ENCODE measurements at regions not wholly inside any gene's neighbourhood (a gene's known extent, or its start where the extent isn't known, plus 50 kb on each side); places are given as distances from the start of the nearest gene placed in this dataset.
"Not testable (repeated sequence)": the region's sequence is repeated elsewhere in the genome, so short reads cannot be mapped to it uniquely, and the experiment has no call there.

GRCh38 chr7:106442476-106442875, 157.7 kb upstream of the NAMPT start:
- ATAC-seq (ENCODE audit: low read depth), result no peak
- POLR2A ChIA-PET, result no interaction called here
- Mint-ChIP-seq H3K27me3 (peaks cover 36% of the 10 kb centered on the region), H3K4me3 (no peak overlapping the region), H3K36me3 (ENCODE audit: low read depth) (no peaks in the 10 kb centered on the region), H3K27ac (no peak overlapping the region), H3K9me3 (no peaks in the 10 kb centered on the region), H3K4me1 (no peaks in the 10 kb centered on the region)
- no peak for DNase-seq
- intact Hi-C loops (cut with micrococcal nuclease), result no loop called here
- no peak for TF ChIP-seq CTCF (IDR thresholded peaks at IDR 0.05)
- CTCF ChIA-PET, result no interaction called here

- peaks cover 36% of the 10 kb centered on the region for H3K27me3 Mint-ChIP-seq
- POLR2A ChIA-PET; CTCF ChIA-PET; ATAC-seq (ENCODE audit: low read depth); DNase-seq; H3K27ac Mint-ChIP-seq; H3K4me3 Mint-ChIP-seq; H3K4me1 Mint-ChIP-seq; H3K9me3 Mint-ChIP-seq; intact Hi-C loops (cut with micrococcal nuclease); H3K36me3 Mint-ChIP-seq (ENCODE audit: low read depth): not testable (repeated sequence)
These were observed 156.6 kb upstream of the NAMPT start for GRCh38 chr7:106441343-106441742.

GRCh38 chr7:106436933-106437332, 152.2 kb upstream of the NAMPT start:
- H3K9me3 Mint-ChIP-seq; POLR2A ChIA-PET; ATAC-seq (ENCODE audit: low read depth); H3K27ac Mint-ChIP-seq; intact Hi-C loops (cut with micrococcal nuclease); H3K36me3 Mint-ChIP-seq (ENCODE audit: low read depth); H3K4me3 Mint-ChIP-seq; DNase-seq; CTCF ChIA-PET; H3K4me1 Mint-ChIP-seq: not testable (repeated sequence)
- H3K27me3 Mint-ChIP-seq, result peaks cover 28% of the 10 kb centered on the region

GRCh38 chr7:106433377-106433776, 148.6 kb upstream of the NAMPT start:
- CTCF ChIA-PET, result interaction anchor here (1.9 kb wide), 1 partner anchor 29 kb away, joined by 6 read pairs; no protein-coding TSS in a partner anchor
- no peak for TF ChIP-seq CTCF (IDR thresholded peaks at IDR 0.05)
- intact Hi-C loops (cut with micrococcal nuclease), result no loop called here
- ATAC-seq (ENCODE audit: low read depth) (no peak), DNase-seq (no peak)
- POLR2A ChIA-PET, result no interaction called here
- H3K27me3 Mint-ChIP-seq, result peaks cover 5% of the 10 kb centered on the region
- H3K9me3 Mint-ChIP-seq, result no peaks in the 10 kb centered on the region
- H3K27ac Mint-ChIP-seq, result no peak overlapping the region
- no peak overlapping the region for H3K4me3 Mint-ChIP-seq
- no peaks in the 10 kb centered on the region for H3K4me1 Mint-ChIP-seq
- no peaks in the 10 kb centered on the region for H3K36me3 Mint-ChIP-seq (ENCODE audit: low read depth)

- no peak overlapping the region for H3K27ac Mint-ChIP-seq
- H3K4me3 Mint-ChIP-seq, result no peak overlapping the region
- peaks cover 5% of the 10 kb centered on the region for H3K27me3 Mint-ChIP-seq
- POLR2A ChIA-PET, result interaction anchor here (1.2 kb wide), 1 partner anchor 146 kb away, joined by 3 read pairs; the partner anchor contains the start of gene NAMPT
- H3K36me3 Mint-ChIP-seq (ENCODE audit: low read depth), result no peaks in the 10 kb centered on the region
- DNase-seq, result no peak
- no peaks in the 10 kb centered on the region for H3K9me3 Mint-ChIP-seq
- peaks cover 8% of the 10 kb centered on the region for H3K4me1 Mint-ChIP-seq
- CTCF ChIA-PET, result no interaction called here
- intact Hi-C loops (cut with micrococcal nuclease), result no loop called here
- TF ChIP-seq CTCF (IDR thresholded peaks at IDR 0.05), result no peak
- ATAC-seq (ENCODE audit: low read depth), result no peak
These were observed 146.0 kb upstream of the NAMPT start for GRCh38 chr7:106430535-106431455.

- Mint-ChIP-seq H3K27me3 (peaks cover 5% of the 10 kb centered on the region), H3K36me3 (ENCODE audit: low read depth) (no peaks in the 10 kb centered on the region), H3K27ac (no peak overlapping the region)
These were observed 145.3 kb upstream of the NAMPT start for GRCh38 chr7:106430103-106430502.

More at GRCh38 chr7:106430103-106430502, 145.3 kb upstream of the NAMPT start:
- peaks cover 15% of the 10 kb centered on the region for H3K4me1 Mint-ChIP-seq
- ATAC-seq (ENCODE audit: low read depth), result no peak
- ChIA-PET POLR2A (no interaction called here), CTCF (no interaction called here)
- intact Hi-C loops (cut with micrococcal nuclease), result no loop called here
- H3K4me3 Mint-ChIP-seq, result no peak overlapping the region
- no peak for TF ChIP-seq CTCF (IDR thresholded peaks at IDR 0.05)
- no peaks in the 10 kb centered on the region for H3K9me3 Mint-ChIP-seq
- no peak for DNase-seq
